Sciatic nerve (tissue), 2 donors: ENCODE measurements at regions not wholly inside any gene's neighbourhood (a gene's known extent, or its start where the extent isn't known, plus 50 kb on each side); places are given as distances from the start of the nearest gene placed in this dataset.
A peak's percentile ranks its signal among the peaks of the same experiment; 100 is the strongest.
"Not testable (repeated sequence)": the region's sequence is repeated elsewhere in the genome, so short reads cannot be mapped to it uniquely, and the experiment has no call there.

Experiments used
- ATAC-seq: fragments of 200-7000 bp; cut with Tn5 transposase; one replicate; pipeline ENCODE4 v1.9.1; 2020; ENCODE audit warnings: mild to moderate bottlenecking, moderate library complexity
- DNase-seq: peaks from one replicate; pipeline ENCODE4 v3.0.0-alpha.2; 2020; ENCODE audit warnings: low spot score
- intact Hi-C: fragments of 100-400 bp; cut with DNase I; formaldehyde crosslinking; loops from one replicate; pipeline ENCODE4 v1.14.2; 2022
- donor health status: DM: no; HTN: no; CAD: no.
- donor health status: DM: no; HTN: no; CAD: no.

GRCh38 chr13:27362064-27362751 lies 62.2 kb upstream of the GTF3A start:
- intact Hi-C loops = loop anchor here (10.0 kb wide), 1 partner anchor 613 kb away; no protein-coding TSS in a partner anchor
- ATAC-seq = peak; percentile 96
- peak; percentile 93 for DNase-seq

- intact Hi-C loops = loop anchor here (10.0 kb wide), 1 partner anchor 611 kb away; no protein-coding TSS in a partner anchor
- not testable (repeated sequence) for DNase-seq, ATAC-seq
Observed at GRCh38 chr13:27363637-27364036, 60.8 kb upstream of the GTF3A start.

- intact Hi-C loops = loop anchor here (10.0 kb wide), 1 partner anchor 607 kb away; no protein-coding TSS in a partner anchor
- ATAC-seq = no peak
- DNase-seq = no peak
Observed at GRCh38 chr13:27367570-27367969, 56.8 kb upstream of the GTF3A start.

DNA sequence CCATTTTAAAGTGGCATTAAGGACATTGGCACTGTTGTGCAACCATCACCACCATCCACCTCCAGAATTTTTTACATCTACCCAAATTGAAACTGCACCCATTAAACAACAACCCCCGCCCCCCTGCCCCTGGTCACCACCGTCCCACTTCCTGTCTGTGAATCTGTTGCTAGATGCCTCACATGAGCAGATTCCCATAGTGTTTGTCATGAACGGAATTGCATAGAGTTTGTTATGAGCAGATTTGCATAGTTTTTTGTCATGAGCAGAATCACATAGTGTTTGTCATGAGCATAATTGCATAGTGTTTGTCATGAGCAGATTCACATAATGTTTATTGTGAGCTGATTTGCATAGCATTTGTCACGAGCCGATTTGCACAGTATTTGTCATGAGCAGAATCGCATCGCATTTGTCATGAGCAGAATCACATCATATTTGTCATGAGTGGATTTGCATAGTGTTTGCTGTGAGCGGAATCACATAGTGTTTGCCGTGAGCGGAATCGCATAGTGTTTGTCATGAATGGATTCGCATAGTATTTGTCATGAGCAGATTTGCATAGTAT lies 54.0 kb upstream of the GTF3A start:
- DNase-seq (no peak), ATAC-seq (no peak)
- intact Hi-C loops = no loop called here

DNA sequence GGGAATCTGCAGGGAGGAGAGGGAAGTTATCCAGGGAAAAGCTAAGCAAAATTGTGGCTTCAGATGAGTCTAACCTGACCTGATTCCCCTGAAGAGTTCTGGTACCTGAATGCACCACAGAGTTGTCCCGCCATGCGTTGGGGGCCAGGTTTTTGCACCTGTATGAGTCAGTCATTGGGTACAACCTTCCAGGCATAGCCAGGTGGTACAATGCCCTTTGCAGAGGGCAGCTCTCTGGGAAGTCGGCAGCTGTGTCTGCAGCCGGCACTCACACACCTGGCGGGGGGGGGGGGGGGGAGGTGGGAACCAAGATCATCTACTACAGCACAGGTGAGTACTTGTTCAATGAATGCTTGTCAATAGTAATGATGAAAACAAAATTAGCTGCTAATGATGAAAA lies 52.5 kb upstream of the GTF3A start:
- intact Hi-C loops = no loop called here
- DNase-seq (no peak), ATAC-seq (no peak)

DNA sequence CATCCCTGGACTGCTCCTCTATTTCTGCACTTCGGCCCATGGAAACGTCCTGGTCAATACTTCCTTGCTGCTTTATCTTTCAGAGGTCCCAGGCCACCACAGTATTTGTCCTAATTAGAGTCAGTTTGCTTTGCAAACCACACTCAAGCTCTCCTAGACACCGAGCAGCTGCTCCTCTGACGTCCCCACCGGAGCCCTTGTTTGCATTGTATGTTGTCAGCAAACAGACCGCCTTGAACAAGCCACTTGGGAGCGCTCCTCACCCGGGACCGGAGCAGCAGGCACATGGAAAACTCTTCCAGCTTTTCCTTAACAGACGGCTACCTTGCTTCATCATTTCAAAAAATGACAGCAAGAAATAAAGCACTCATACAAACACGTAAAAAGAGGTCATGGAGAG lies 51.5 kb upstream of the GTF3A start:
- DNase-seq (no peak), ATAC-seq (no peak)
- intact Hi-C loops = no loop called here

DNA sequence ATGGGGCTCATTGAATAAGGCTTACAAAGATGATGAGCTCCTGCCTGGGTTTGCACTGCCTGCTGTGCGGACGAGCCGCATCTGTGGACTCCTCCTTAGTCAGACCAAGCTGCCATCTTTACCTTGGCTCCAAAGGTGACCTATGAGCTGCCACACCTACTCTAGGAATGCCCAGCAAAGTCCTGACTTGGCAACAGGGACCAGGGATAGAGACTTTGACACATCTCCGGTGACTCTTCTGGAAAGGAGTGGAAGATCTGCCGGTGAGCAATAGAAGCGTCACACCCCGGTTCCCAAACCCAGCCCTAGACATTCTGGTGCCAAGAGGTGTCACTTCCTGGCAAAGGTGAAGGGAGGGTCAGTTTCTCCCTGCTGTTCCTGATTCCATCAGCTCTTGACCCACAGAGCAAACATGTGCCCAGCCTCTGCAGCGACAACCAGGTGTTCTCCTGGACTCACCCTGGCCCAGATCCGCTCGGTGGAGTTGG lies 50.2 kb upstream of the GTF3A start:
- intact Hi-C loops = no loop called here

More for the DNA sequence above, 50.2 kb upstream of the GTF3A start:
- ATAC-seq (peak; percentile 11), DNase-seq (no peak)
